ENCODE measurements at regions not wholly inside any gene's neighbourhood (a gene's known extent, or its start where the extent isn't known, plus 50 kb on each side); places are given as distances from the start of the nearest gene placed in this dataset.
"Not testable (repeated sequence)": the region's sequence is repeated elsewhere in the genome, so short reads cannot be mapped to it uniquely, and the experiment has no call there.

DNA sequence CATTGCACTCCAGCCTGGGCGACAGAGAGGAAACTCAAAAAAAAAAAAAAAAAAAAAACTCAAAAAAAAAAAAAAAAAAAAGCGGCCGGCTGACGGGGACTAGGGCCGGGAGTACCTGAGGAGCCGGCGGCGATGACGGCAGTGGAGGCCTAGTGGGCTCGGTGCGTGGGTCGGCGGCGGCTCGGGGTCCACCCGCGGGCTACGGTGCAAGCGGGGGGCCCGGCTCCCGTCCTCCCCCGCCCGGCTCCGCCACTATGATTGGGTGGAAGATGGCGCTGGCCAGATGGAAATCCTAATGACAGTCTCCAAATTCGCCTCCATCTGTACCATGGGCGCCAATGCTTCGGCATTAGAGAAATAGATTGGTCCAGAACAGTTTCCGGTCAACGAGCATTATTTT, 190.7 kb downstream of the TGIF2LX start:
- FAIRE-seq; DNase-seq (ENCODE audit: insufficient read length, low spot score): not testable (repeated sequence)

DNA sequence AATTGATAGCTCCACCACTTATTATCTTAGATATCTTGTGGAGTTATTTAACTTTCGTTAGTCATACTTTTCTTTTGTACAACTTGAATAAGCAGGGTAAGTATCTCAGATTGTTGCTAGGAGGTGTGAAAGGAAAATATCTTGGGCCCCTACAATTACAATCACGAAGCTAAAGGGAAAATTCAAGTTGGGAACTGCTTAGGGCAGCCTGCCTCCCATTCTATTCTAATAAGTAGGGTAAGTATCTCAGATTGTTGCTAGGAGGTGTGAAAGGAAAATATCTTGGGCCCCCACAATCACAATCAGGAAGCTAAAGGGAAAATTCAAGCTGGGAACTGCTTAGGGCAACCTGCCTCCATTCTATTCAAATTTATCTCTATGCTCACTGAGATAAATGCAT, 213.2 kb downstream of the TGIF2LX start:
- not testable (repeated sequence) for DNase-seq (ENCODE audit: insufficient read length, low spot score)
- peak; percentile 55 for FAIRE-seq

DNA sequence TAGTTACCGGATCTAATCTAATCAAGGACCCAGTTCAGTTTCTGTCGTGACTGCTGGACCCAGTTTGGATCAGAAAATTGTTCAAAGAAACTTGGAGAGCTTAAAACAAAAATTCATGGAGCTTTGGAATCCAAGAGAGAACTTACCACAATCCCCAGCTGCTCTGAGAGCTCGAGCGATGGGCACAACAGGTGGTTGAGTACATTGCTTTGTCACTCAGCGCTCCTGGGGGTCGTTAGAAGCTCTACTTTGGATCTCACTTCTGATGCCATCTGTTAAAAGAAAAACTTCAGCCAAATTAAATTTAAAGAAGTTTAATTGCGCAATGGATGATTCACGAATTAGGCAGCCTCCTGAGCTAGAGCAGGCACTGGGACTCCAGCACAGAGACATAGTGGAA, 257.3 kb downstream of the TGIF2LX start:
- not testable (repeated sequence) for FAIRE-seq; DNase-seq (ENCODE audit: insufficient read length, low spot score)

DNA sequence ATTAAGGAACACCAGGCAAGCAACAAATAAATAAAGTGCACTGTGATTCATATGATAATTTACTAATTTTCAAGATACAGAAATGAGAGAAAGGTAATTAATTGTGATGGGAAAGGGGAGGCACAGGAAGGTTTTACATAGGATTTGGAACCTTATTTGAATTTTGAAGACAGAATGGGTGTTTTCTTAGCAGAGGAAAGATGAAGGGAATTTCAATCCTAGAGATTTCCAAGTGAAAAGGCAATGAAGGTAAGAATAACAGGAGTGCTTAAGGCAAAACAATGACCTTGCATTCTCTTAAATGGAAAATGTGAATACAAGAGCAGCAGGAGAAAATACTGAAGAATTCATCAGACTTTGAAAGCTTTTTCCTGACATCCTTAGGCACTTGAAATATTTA, 267.3 kb downstream of the TGIF2LX start:
- not testable (repeated sequence) for FAIRE-seq; DNase-seq (ENCODE audit: insufficient read length, low spot score)

DNA sequence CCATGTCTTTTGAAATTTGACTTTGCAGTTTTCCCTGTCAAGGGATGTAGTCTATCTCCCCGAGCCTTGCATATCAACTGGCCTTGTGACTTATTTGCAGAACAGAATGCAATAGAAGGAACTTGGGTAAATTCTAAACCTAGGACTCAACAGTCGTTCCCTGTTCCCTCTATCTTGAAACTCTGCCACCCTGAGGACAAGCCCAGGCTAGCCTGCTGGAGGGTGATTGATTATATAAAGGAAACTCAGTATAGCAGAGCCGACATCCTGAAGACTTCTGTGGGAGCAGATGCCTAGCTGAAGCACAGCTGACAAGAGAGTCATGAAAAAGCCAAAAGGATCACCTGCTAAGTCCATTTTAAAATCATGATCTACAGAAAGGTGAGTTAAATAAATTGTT, 285.1 kb downstream of the TGIF2LX start:
- FAIRE-seq; DNase-seq (ENCODE audit: insufficient read length, low spot score): not testable (repeated sequence)

DNA sequence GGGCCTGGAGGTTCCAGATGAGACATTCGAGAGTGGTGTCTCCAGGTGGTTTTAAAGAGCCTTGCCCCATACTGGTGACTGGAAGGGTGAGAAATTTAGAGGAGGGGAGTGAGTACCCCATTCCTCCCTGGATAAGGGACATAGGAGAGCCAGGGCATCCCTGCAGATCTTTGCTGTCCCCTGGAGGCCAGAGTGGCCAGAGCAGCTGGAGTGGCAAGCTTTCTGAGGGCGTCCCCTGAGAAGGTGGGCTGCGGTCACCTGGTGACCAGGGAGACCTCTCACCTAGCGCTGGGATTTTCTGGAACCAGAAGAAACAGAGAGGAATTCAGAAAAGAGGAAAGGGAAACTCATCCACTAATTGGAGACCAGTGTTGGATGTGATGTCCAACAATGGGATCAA, 300.9 kb downstream of the TGIF2LX start:
- FAIRE-seq; DNase-seq (ENCODE audit: insufficient read length, low spot score): not testable (repeated sequence)

DNA sequence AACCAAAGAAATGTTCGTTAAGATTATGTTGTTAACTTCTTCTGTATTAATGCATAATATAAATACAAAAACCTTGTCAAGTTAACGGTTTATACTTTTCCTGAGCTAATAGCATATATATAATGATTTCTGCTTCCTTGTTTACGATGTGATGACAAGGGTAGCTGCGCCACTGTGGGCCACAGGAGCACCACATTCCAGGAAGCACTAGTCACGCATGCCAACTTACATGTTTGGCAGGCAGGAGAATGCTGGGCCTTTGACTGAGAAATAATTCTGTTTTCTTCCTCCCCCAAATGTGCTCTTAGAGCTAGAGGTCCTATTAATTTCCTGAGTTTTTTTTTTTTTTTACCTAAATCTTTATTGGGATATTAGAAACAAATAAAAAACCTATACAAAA, 349.9 kb downstream of the TGIF2LX start:
- FAIRE-seq = peak; percentile 89
- DNase-seq (ENCODE audit: insufficient read length, low spot score) = not testable (repeated sequence)
